GM18861 (cell line): ENCODE measurements at regions not wholly inside any gene's neighbourhood (a gene's known extent, or its start where the extent isn't known, plus 50 kb on each side); places are given as distances from the start of the nearest gene placed in this dataset.

ENCODE experiments used
- ATAC-seq: cut with Tn5 transposase; IDR thresholded peaks from one replicate; pipeline ENCODE4 v1.9.1; 2021; ENCODE audit not compliant: unreplicated experiment

DNA sequence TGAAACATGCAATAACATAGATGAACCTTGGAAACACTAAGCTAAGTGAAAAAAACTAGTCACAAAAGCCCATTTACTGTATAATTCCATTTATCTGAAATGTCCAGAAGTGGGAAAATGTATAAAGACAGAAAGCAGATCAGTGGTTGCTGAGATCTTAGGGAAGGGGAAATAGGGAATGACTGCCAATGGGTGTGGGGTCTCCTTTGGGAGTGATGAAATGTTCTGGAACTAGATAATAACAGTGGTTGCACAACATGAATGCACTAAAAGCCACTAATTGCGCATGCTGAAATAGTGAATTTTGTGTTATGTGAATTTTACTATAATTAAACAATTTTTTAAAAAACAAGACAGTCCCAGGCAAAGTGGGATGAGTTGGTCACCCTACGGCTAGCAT, 472.8 kb downstream of the CCDC171 start:
- ATAC-seq = no peak

DNA sequence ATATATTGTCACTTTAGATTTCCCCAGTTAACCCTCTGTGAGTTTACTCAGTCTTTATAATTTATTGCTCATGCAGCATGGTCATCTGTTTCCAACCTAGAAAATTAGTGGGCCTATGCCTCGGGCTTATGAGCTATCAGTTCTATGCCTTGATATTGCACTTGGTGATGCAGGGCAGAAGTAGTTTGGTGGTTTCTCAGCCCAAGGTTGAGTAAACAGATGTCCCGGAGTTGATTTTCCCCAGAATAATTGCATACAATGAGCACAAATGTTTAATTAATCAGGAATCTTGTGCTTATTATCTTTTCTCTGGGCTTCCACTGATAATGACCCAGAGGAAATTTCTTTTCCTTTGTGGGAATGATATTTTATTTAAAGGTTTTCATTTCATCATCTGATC, 474.0 kb downstream of the CCDC171 start:
- ATAC-seq = no peak

DNA sequence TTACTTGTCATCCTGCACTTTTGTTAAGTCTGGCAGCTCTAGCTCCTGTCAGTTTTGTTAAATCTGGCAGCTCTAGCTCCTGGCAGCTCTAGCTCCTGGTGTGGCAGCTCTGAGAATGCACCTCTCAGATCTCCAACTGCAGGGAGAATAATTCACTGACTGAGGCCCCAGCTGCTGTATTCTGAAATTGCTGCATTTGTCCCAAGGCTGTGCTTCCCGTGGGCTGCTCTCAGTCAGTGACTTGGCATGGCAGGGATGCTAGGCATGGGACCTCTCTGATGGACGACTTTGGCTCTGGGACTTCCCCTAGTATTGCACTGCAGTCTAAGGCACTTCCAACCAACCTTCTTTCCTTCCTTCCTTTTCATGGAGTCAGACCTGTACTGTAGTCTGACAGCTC, 475.7 kb downstream of the CCDC171 start:
- no peak for ATAC-seq

DNA sequence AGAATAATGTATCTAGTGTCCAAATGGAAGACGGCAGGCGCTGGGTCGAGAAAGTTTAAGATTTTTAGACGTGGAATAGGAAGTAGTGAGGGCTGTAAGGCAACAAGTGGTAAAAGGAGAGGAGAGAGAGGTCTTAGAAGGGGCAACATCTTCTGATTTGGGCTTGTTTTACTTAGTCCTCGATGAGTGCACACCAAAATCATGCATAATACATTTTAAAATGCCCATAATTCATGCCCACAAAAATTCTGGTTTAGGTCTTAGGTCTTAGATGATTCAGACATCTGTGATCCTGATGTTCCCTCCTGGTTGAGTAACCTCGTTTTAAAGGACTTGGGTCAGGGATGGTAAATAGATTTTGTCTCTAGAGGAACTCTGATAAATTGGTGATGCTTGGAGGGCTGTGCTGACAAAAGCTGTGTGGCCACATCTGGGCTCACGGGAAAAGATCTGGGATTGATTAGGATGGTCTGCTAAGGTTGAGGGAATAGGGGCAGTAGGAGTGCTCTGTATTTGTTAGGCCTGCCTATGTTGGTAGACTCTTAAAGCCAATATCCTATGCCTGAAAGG, 476.3 kb downstream of the CCDC171 start:
- ATAC-seq = no peak

DNA sequence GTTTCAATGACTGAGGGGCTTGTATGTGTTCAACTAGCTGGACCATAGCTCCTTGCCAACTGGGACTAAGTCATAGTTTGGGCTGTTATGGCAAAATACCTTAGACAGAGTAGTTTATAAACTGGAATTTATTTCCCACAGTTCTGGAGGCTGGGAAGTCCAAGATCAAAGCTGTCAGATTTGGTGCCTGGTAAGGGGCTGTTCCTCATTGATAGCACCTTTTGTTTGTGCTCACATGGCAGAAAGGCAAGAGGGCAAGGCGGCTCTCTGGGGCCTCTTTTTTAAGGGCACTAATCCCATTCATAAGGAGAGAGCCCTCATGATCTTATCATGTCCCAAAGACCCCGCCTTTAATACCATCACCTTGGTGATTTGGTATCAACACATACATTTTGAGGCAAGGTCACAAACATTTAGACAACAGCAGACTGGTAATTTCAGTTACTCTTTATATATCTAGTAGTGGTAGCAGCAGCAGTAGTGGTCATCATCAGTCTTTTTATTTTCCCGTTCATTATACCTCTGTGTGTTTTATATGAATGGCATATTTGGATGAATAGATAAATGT, 477.0 kb downstream of the CCDC171 start:
- ATAC-seq = no peak

DNA sequence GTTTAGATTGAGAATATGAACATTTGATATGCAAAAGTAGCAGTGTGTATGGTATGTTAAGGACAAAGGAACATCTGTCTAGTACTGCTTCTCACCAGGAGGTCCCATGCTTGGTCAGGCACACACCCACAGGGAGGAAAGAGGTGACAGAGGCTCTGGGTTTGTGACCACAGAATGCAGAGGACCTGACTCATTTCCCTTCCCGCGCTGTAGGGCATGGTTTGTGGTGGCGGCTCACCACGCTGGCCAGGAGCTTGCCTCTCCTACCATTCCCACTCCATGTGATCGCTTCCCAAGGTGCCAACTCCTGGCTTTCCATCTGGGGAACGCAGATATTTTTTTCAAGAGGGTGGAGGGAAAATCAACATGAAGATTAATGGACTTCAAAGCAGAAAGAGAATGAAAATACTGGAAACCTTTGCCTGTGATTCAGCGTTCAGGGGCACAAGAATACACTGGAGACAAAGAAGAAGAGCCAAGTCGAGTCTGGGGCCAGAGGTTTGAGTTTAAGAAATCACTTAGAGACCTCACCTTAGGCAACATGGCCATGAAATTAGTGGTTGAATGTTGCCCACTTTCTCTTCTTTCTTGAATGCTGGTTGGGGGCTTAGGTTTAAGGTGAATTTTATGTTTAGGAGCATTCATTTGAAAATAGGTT, 477.8 kb downstream of the CCDC171 start:
- ATAC-seq = peak; percentile 94

DNA sequence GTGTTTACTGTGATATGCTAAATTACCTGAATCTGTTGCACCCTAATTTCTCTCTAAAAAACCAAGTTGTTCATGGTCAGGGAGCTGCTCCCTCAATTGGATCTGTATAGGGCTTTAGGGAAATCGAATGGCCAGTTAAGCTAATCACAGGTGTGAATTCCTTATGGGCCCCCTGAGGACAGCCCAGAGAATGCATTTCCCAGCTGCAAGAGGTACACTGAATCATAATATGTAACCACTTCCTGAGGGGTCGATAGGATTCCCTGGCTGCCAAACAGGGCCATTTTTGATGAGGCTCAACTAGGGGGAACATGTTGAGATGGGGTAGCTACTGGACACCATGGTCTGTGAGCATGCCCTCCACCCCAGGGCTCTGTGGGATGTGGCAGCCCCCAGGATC, 478.6 kb downstream of the CCDC171 start:
- no peak for ATAC-seq

DNA sequence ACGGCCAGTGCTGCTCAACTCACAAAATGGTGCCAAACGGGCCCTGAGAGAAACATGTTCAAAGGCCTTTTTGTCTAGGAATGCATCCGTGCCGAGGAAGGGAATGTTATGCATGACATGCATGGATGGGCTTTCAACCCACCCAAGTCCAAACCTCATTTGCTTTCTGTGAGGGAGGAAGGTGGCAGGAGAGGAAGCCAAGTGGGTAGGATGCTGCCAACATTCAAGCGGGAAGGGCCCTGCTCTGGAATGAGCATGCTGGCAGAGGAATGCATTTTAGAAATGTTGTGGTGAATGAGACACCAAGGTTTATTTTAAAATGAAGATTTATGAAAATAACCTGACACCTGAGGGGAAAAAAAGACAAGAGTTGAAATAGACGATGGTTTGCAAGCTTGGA, 479.1 kb downstream of the CCDC171 start:
- no peak for ATAC-seq

DNA sequence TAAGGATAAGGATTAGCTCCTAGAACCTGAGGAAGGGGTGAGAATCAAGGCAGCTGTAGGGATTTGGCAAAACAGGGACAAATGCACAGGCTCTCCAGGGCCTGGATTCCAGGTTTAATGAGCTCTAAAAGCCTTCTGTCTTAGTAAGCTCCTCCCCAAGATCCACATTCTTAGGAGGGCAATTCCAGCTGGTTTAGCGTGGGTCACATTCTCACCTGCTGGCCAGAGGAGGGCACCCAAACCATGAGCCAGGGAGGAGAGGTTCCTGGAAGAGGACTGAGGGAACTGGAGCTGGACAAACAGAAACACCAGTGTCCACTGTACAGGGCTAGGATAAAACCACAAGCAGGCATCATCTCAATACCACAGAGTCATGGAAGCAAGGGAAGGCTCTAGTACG, 480.0 kb downstream of the CCDC171 start:
- no peak for ATAC-seq

DNA sequence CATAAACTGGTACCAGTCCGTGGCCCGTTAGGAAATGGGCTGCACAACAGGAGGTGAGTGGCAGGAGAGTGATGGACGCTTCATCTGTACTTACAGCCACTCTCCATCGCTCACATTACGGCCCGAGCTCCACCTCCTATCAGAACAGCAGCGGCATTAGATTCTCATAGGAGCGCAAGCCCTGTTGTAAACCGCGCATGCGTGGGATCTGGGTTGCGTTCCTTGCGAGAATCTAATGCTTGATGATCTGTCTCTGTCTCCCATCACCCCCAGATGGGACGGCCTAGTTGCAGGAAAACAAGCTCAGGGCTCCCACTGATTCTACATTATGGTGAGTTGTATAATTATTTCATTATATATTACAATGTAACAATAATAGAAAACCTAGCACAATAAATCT, 480.4 kb downstream of the CCDC171 start:
- no peak for ATAC-seq

DNA sequence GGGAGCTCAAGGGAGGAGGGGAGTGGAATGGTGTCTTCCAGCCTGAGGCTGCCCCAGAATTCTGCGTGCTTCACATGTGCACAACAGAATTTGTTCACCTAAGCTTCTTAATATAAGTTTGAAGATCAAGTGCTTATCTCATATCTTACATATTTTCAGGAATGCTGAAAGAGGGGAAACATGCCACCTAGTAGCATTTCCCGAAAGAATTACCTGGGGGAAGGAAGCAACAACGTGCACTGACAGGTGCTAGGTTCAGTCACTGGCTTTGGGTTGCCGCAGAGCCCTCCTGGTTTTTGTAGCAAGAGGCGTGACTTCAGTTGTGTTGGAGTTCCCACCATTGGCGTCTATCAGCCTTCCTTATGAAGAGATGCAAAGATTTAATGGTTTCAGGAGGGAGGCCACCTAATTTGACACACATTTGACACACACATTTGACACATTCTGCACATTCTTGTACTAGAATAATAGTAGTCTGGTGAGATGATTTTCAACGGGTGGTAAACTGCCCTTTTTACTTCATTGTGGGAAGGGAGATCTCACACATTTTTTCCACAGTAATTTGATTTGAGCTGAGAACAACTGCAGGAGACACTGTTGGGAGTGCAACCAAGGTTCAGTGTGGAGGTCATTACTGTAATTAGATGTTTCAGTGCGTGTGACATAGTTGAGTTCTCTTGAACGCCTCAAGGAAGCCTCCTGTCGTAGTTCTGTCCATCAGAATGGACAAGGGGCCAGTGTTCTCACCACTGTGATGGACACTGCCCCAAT, 481.3 kb downstream of the CCDC171 start:
- ATAC-seq = no peak

DNA sequence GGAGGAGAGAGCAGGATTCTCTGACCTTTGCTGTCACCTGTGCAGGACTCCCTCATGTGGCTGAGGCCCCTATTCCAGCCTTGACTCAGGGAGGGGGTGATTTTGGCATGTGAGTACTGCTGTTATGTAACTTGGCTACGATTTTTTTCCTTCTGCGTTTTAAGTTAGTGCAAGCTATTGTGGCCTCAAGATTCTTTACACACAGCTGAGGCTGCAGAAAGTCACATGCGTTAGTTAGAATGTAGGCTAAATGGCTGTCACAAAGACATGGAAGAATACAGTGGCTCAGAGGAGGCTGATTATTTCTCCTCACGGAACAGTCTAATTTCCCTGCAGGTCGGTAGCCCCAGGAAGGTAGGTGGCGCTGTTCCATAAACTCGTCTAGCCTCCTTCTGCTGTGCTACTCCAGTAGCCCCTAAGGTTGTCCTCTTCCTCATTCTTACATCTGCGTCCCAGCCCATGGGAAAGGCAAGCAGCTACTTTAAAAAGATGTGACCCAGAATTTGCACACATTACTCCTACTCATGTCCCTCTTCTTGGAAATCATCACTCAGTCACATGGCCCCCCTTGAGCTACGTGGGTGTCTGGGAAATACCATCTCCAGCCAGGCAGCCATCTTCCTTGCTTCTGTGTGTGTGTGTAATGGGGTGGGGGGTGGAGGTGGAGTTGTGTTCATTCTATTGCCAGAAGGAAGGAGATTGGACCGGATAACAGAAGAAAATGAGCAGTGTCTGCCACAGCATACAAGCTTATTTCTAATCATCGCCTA, 486.6 kb downstream of the CCDC171 start:
- no peak for ATAC-seq

DNA sequence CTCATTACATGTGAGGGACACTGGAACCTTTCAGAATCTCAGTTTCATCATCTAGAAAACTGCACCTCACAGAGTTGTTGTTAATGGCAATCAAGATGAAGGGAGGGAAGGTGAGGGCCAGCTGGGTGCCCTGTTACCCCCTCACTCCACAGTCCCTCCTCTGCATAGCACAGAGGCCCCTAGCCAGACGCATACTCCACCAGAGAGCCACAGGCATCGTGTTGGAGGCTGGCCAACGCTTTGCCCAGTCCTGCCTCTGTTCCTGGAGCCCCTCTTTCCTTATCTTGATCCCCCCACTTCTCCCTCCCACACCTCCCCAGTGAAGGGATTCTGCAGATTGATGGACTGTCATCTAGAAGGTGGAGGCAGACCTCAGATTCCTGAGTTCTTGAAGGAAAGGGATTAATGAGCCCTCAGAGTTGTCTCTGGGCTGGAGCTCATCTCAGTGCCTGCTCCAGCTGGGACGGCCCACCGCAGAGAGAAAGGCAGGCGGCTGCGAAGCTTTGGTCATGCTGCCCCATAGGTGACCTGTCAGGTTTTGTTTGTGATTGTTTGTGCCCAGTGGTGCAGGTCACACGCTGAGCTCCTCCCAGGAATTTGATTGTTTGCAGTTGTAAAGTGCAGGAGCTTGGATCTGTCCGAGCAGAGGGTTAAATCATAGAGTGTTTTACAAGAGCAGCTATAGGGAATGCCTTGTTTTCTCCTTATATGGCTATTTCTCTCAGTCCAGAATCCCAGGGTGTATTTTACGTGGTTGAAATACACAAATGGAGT, 487.3 kb downstream of the CCDC171 start:
- no peak for ATAC-seq

DNA sequence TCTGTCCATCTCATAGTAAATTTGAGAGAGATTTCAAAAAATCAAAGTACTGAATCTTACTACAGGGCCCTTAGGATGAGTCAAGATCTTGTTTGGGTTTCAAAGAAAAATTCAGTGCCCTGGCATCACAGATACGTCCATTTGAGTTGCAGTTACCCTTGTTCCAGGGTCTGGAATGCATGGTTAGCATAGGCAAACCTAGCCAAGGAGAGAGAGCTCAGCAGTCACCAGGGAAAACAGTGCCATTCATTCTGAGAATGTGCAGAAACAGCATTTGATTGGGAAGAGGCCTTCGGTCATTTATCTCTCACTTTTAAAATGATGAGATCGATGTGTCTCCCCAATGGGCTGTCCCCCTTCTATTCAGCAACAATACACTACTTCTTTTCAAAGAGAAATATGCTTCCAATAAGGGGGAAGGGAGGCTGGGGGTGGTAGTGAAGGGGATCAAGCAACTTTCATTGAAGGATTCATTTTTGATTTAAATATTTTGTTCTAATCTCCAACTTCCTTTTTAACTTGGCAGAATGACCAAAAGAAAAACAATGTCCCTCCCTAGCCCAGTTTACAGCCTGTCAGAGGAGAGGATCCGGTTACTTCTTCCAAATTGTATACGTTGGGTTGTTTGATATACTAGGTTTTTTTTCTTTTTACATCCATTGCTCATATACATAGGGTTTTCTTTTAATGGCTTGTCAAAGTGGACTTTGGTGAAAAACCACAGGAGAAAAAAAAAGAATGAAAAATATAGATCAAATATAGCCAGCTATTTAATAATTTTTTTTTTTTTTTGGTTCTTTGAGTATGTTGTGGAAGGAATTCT, 491.1 kb downstream of the CCDC171 start:
- ATAC-seq = no peak

DNA sequence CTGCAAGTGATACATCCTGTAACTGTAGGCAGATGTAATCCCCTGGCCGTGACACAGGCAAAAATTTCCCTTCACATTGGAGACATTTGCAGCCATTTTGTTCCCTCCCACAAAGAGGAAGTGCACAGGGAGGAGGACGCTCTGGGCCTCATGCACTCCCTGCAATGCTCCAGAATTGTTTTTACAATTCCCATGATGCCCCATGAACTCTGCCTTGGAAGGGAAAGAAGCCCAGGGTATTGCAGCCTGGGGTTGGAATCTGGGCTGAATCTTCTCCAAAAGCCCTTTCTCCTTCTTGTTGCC, 491.7 kb downstream of the CCDC171 start:
- ATAC-seq = no peak

DNA sequence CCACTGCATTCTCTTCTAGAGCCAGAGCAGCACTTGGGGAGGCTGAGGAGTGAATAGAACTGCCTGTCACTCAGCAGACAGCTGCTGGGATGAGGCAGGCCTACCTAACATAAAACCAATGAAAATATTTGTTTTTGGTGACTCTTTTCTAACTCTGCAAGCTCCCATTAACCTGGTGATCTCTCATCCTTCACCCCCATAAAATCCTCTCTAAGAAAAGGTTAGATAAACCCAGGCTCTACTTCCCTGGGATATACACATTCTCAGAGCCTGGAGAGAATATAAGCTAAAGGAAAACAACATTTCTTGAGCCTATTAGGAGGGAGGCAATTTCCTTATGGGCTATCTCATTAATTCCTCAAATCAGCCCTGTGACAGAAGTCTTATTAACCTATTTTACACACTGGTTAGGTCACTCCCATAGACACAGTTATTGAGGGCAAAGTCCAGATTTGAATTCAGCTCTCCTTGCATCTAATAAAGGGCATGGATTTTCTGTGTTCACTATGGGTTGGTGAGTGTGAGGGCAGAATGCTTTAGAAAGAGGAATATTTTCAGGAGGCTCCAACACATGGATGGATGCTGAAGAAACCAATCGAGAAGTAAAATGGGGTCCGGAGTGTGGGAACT, 492.9 kb downstream of the CCDC171 start:
- no peak for ATAC-seq

DNA sequence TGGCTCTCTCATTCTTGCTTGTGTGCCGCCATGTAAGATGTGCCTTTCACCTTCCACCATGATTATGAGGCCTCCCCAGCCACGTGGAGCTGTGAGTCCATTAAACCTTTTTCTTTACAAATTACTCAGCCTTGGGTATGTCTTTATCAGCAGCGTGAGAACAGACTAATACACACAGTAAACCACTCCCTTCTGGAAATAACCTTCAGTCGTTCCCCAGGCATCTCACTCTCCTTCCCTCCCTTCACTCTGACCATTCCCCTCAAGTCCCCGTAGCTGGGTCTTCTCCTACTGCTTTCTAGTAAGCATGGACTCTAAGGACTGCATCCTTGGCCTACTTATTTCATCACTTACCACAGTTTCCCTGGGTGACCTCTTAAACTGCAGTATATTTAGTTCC, 493.9 kb downstream of the CCDC171 start:
- ATAC-seq = no peak

DNA sequence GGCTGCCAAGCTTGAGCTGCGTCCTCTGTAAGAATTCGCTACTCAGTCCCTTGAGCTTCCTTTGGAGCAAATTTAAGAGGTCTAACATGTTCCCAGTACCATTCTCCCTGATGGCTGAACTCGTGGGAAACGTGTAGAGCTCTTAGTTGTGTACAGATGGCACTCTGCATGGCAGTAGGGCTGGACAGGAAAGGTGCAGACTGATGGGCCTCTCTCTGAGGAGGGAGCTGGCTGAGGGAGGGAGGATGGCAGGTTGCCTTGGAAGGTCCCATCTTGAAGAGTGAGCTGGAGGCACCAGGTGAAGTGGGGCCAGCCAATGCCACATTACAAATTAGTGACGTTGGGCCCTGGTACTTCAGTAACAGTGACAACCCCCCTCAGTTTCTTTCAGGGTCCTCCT, 495.3 kb downstream of the CCDC171 start:
- ATAC-seq = no peak

DNA sequence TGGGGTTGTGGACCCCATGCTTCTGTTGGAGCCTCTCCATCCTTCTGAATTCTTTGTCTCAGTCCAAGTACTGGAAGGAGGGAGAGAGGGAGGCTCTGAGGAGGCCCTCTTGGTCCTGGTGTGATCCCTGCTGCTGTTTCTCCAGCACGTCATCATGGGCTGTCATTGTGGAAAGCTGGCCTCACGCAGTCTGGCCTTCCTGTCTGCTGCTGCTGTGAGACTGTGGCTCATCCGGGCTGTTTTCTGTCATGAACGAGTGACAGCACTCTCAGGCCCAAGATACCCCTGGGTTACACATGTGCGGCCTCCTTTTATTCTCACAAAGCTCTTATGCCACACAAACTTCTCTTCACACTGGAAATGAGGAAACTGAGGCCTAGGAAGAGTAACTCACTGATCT, 499.3 kb downstream of the CCDC171 start:
- ATAC-seq = no peak
